ENCODE measurements at regions not wholly inside any gene's neighbourhood (a gene's known extent, or its start where the extent isn't known, plus 50 kb on each side); places are given as distances from the start of the nearest gene placed in this dataset.
"Not testable (repeated sequence)": the region's sequence is repeated elsewhere in the genome, so short reads cannot be mapped to it uniquely, and the experiment has no call there.

DNA sequence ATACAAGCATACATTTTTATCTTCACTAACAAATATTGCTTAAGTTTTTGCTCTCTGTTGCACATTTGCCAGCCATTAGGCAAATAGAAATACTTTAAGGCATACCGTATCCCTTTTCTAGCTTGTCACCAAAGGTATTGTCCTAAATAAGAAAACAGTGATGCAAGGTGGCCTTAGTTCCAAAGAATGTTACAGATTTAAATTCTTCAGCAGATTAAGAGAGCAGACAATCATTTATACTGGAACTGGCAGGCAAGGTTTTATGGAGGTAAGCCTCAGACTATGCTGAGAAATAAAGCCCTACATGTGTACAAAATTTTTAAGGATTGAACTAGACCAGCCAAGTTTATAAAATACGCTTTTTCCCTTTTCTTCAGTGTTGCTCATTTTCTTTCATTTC, 247.8 kb downstream of the IZUMO3 start:
- Mint-ChIP-seq H3K4me1 (ENCODE audit: low read depth) (no peaks in the 10 kb centered on the region), H3K36me3 (ENCODE audit: low read depth) (no peaks in the 10 kb centered on the region), H3K9me3 (peaks cover 56% of the 10 kb centered on the region), H3K4me3 (ENCODE audit: low read depth) (no peak overlapping the region), H3K27ac (no peak overlapping the region), H3K27me3 (ENCODE audit: low read depth) (no peaks in the 10 kb centered on the region)
- DNase-seq (ENCODE audit: low spot score) = no peak
- intact Hi-C loops (cut with micrococcal nuclease) = no loop called here

DNA sequence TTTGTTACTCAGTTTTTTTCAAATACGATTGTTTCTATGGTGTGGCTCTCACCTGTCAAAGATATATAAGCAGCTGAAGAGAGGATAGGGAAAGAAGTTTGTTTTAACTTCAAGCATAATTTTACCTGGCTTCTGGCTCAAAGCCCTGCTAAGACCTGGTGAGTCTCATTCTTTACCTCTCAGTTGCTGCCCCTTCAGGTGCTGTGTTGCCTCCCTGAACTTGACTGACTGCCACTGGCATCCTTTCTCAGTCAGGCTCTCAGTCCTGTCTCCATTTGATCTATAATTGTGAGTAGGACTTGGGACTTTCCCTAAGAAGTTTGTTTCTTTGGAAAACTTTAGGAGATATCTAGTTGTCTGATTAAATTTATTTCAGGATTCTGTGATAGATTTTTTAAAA, 249.6 kb downstream of the IZUMO3 start:
- peaks cover 55% of the 10 kb centered on the region for H3K9me3 Mint-ChIP-seq
- H3K36me3 Mint-ChIP-seq (ENCODE audit: low read depth) = no peaks in the 10 kb centered on the region
- no peaks in the 10 kb centered on the region for H3K4me1 Mint-ChIP-seq (ENCODE audit: low read depth)
- H3K4me3 Mint-ChIP-seq (ENCODE audit: low read depth) = no peak overlapping the region
- no peak for DNase-seq (ENCODE audit: low spot score)
- H3K27ac Mint-ChIP-seq = no peak overlapping the region
- H3K27me3 Mint-ChIP-seq (ENCODE audit: low read depth) = no peaks in the 10 kb centered on the region
- intact Hi-C loops (cut with micrococcal nuclease) = no loop called here

DNA sequence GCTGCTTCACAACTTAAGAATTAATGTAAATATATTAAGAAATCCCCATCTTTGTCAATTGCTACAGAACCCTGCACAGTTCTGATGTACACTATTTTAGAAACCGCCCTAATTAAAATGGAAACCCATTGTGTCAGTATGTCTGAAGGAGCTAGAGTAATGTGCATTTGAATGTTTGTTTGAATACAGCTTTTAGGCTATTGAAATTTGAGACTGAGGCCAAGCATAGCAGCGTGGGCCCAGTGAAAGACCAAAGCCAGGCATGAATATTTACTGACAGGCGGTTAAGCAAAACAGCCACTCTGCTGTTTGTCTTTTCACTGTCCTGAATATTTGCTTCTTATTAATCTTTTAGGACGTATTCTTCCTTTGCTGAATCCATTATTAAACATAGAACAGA, 252.3 kb downstream of the IZUMO3 start:
- Mint-ChIP-seq H3K27ac (no peak overlapping the region), H3K4me1 (ENCODE audit: low read depth) (no peaks in the 10 kb centered on the region), H3K4me3 (ENCODE audit: low read depth) (no peak overlapping the region), H3K36me3 (ENCODE audit: low read depth) (no peaks in the 10 kb centered on the region), H3K27me3 (ENCODE audit: low read depth) (no peaks in the 10 kb centered on the region), H3K9me3 (peaks cover 39% of the 10 kb centered on the region)
- DNase-seq (ENCODE audit: low spot score) = no peak
- intact Hi-C loops (cut with micrococcal nuclease) = no loop called here

DNA sequence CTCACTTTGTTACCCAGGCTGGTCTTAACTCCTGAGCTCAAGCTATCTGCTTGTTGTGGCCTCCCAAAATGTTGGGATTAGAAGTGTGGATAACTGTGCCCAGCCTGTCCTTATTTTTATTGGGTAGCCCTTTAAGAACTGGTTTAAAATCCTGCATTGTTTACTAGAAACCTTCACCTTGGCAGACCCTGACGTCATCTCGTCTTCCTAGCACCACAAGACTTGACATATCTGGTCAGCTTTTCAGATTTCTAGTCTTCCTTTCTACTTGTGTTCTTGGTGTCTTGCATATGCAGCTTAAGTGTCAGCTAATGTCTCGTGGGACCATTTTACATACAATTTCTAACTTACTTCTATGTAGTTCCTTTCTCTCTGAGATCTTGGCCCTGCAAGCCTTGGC, 258.9 kb downstream of the IZUMO3 start:
- Mint-ChIP-seq H3K4me1 (ENCODE audit: low read depth) (no peaks in the 10 kb centered on the region), H3K27ac (no peak overlapping the region), H3K4me3 (ENCODE audit: low read depth) (no peak overlapping the region), H3K9me3 (peaks cover 48% of the 10 kb centered on the region), H3K27me3 (ENCODE audit: low read depth) (no peaks in the 10 kb centered on the region), H3K36me3 (ENCODE audit: low read depth) (no peaks in the 10 kb centered on the region)
- intact Hi-C loops (cut with micrococcal nuclease) = no loop called here
- DNase-seq (ENCODE audit: low spot score) = no peak

DNA sequence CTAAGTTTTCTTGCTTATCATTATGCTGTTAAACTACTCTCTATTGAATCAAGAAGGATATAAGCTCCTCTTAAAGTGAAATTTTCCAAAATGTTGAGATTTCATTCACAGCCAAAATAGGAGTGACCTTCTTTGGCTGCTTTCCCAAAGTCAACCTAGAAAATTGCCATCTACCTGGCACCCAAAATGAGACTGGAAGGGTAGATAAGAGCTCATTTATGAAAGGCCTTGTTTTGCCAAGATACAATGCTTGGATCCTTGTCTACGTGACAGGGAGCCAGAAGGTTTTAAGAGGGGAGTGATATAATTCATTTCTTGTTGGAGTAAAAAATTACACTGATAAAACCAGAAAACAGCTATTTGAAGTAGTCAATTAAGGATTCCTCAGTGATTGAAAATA, 287.1 kb downstream of the IZUMO3 start:
- no peaks in the 10 kb centered on the region for H3K27me3 Mint-ChIP-seq (ENCODE audit: low read depth)
- H3K27ac Mint-ChIP-seq = no peak overlapping the region

DNA sequence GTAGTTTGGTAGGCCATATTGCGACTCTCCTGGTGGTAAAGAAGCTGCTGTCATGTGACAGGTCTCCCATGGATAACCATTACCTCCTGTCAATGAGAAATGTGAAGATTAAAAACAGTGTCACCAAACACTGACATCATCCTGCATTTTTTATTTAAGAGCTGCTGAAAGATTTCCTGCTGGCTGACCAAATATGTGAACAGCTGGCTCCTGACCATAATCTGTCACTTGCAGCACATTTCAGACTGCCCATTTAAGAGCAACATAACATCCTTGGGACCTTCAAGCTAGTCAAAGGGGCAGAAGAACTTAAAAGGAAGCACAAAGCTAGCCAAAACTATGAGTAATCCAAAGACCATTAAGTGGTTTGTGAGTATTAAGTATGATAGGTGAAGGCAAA, 288.0 kb downstream of the IZUMO3 start:
- H3K27ac Mint-ChIP-seq = no peak overlapping the region
- peaks cover 66% of the 10 kb centered on the region for H3K9me3 Mint-ChIP-seq
- H3K4me3 Mint-ChIP-seq (ENCODE audit: low read depth) = no peak overlapping the region
- no peaks in the 10 kb centered on the region for H3K4me1 Mint-ChIP-seq (ENCODE audit: low read depth)
- no peaks in the 10 kb centered on the region for H3K27me3 Mint-ChIP-seq (ENCODE audit: low read depth)
- no peaks in the 10 kb centered on the region for H3K36me3 Mint-ChIP-seq (ENCODE audit: low read depth)
- intact Hi-C loops (cut with micrococcal nuclease) = no loop called here
- DNase-seq (ENCODE audit: low spot score) = no peak

More for the DNA sequence above, 287.1 kb downstream of the IZUMO3 start:
- intact Hi-C loops (cut with micrococcal nuclease) = no loop called here
- no peak overlapping the region for H3K4me3 Mint-ChIP-seq (ENCODE audit: low read depth)
- no peak for DNase-seq (ENCODE audit: low spot score)
- peaks cover 57% of the 10 kb centered on the region for H3K9me3 Mint-ChIP-seq
- H3K4me1 Mint-ChIP-seq (ENCODE audit: low read depth) = no peaks in the 10 kb centered on the region
- H3K36me3 Mint-ChIP-seq (ENCODE audit: low read depth) = no peaks in the 10 kb centered on the region

DNA sequence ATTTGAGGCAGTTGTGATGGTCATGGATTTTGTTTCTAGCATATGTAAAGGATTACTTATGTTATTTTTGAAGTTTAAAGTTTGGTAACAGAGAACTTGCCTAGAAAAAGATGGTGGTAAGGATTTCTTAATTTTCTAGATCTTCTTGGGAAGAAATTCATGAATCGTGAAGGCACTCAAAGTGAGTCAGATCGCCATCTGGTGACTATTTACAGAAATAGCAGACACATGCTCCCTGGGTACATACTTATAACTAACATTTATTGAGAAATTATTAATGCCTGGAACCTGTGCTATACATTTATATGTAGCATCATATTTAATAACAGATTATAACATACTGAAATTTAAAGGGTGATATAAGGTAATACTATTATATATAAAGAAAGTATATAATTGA, 299.7 kb downstream of the IZUMO3 start:
- H3K27me3 Mint-ChIP-seq (ENCODE audit: low read depth) = no peaks in the 10 kb centered on the region
- no peaks in the 10 kb centered on the region for H3K4me1 Mint-ChIP-seq (ENCODE audit: low read depth)
- intact Hi-C loops (cut with micrococcal nuclease) = no loop called here
- H3K4me3 Mint-ChIP-seq (ENCODE audit: low read depth) = no peak overlapping the region
- peaks cover 65% of the 10 kb centered on the region for H3K9me3 Mint-ChIP-seq
- DNase-seq (ENCODE audit: low spot score) = no peak
- no peaks in the 10 kb centered on the region for H3K36me3 Mint-ChIP-seq (ENCODE audit: low read depth)
- H3K27ac Mint-ChIP-seq = no peak overlapping the region

DNA sequence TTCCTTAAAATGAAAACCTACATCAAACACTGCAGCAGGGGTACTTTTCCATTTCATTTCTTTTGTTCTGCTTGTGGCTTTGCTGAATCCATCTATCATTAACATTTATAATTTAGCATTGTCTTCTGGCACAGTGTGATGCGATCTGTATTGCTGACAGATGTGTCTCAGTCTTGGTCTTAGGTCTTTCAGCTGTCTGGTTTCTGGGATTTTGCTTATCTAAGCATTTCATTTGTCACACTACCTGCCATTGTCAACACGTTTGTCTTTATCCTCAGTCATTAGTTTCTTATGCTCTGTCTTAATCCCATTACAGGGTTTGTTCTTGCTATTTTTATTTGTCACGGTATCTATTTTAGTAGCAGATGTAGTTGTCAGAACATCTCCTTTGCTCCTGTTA, 303.1 kb downstream of the IZUMO3 start:
- Mint-ChIP-seq H3K9me3 (peaks cover 66% of the 10 kb centered on the region), H3K4me1 (ENCODE audit: low read depth) (no peaks in the 10 kb centered on the region), H3K27me3 (ENCODE audit: low read depth) (no peaks in the 10 kb centered on the region), H3K27ac (no peak overlapping the region), H3K4me3 (ENCODE audit: low read depth) (no peak overlapping the region), H3K36me3 (ENCODE audit: low read depth) (no peaks in the 10 kb centered on the region)
- no peak for DNase-seq (ENCODE audit: low spot score)
- intact Hi-C loops (cut with micrococcal nuclease) = no loop called here

DNA sequence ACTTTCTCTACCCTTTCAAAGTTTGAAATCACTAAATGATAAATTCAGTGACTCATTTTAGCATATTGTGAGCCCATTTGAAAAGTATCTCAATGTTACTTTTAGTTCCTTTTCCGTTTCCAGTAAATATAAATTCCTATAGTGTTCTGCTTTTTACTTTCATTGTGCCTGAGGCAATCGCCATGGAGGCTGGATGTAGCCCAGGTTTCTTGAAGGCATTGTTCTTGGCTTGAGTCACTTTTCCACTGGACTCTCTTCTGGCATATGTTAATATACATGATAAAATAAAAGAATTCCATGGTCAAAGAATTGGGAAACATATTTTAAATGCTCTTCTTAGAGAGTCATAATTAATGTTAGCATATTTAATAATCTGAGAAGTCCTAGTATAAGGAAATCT, 327.0 kb downstream of the IZUMO3 start:
- Mint-ChIP-seq H3K27ac (no peak overlapping the region), H3K4me1 (ENCODE audit: low read depth) (no peaks in the 10 kb centered on the region), H3K27me3 (ENCODE audit: low read depth) (no peaks in the 10 kb centered on the region), H3K36me3 (ENCODE audit: low read depth) (no peaks in the 10 kb centered on the region), H3K4me3 (ENCODE audit: low read depth) (no peak overlapping the region), H3K9me3 (peaks cover 33% of the 10 kb centered on the region)
- DNase-seq (ENCODE audit: low spot score) = no peak
- intact Hi-C loops (cut with micrococcal nuclease) = no loop called here

DNA sequence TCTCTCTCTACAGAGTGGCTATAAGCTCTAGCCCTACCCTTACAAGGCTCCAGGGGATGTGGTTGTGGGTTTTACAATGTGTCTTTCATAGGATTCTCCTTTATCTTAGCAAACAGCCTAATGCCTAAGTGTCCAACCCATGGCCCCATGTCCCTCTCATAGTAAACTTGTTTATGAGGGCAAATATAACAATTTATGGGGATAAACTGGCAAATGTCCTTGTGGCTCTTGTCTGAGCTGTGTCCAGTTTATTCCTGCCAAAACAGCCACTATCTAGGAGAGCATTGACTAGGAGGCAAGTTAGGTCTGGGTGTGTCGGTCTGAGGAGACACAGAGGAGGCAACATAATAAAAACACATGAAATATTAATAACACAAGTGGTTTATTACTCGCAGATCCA, 335.1 kb downstream of the IZUMO3 start:
- intact Hi-C loops (cut with micrococcal nuclease) = no loop called here
- H3K36me3 Mint-ChIP-seq (ENCODE audit: low read depth) = no peaks in the 10 kb centered on the region
- no peaks in the 10 kb centered on the region for H3K27me3 Mint-ChIP-seq (ENCODE audit: low read depth)
- no peak overlapping the region for H3K27ac Mint-ChIP-seq
- H3K4me3 Mint-ChIP-seq (ENCODE audit: low read depth) = no peak overlapping the region
- H3K4me1 Mint-ChIP-seq (ENCODE audit: low read depth) = no peaks in the 10 kb centered on the region
- peaks cover 55% of the 10 kb centered on the region for H3K9me3 Mint-ChIP-seq
- DNase-seq (ENCODE audit: low spot score) = no peak

DNA sequence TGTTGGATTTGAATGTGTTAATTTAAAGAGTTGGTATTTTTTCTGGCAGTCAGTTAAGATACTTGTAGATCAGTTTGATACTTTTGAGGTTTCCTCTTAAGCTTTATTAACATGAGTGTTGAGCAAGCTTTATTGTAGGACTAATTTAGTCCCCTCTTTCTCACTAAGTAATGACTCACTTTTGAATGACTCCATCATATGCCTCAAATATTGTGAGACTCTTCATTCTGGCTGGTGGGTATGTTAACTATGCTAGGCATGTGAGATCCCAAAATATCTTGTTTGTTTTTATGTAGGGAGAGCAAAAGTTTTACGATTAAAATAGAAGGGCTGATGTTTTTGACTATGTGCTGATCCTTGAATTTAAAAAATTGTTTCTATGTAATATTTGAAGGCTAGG, 355.7 kb downstream of the IZUMO3 start:
- Mint-ChIP-seq H3K4me1 (ENCODE audit: low read depth) (no peaks in the 10 kb centered on the region), H3K27me3 (ENCODE audit: low read depth) (no peaks in the 10 kb centered on the region), H3K36me3 (ENCODE audit: low read depth) (no peaks in the 10 kb centered on the region), H3K4me3 (ENCODE audit: low read depth) (no peak overlapping the region), H3K9me3 (peaks cover 48% of the 10 kb centered on the region), H3K27ac (no peak overlapping the region)
- intact Hi-C loops (cut with micrococcal nuclease) = no loop called here
- no peak for DNase-seq (ENCODE audit: low spot score)

DNA sequence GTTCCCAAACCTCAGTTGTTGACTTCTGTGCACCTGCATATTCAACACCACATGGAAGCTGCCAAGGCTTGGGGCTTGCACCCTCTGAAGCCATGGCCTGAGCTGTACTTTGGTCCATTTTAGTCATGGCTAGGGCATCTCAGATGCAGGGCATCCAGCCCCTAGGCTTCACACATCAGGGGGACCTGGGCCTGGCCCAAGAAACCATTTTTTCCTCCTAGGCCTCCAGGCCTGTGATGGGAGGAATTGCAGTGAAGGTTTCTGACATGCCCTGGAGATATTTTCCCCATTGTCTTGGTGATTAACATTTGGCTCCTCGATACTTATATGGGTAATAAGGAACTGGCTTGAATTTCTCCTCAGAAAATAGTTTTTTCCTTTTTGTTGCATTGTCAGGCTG, 354.5 kb upstream of the ELAVL2 start:
- H3K4me1 Mint-ChIP-seq (ENCODE audit: low read depth); H3K27me3 Mint-ChIP-seq (ENCODE audit: low read depth); DNase-seq (ENCODE audit: low spot score); H3K4me3 Mint-ChIP-seq (ENCODE audit: low read depth); intact Hi-C loops (cut with micrococcal nuclease); H3K27ac Mint-ChIP-seq; H3K36me3 Mint-ChIP-seq (ENCODE audit: low read depth): not testable (repeated sequence)
- H3K9me3 Mint-ChIP-seq = peaks cover 72% of the 10 kb centered on the region

DNA sequence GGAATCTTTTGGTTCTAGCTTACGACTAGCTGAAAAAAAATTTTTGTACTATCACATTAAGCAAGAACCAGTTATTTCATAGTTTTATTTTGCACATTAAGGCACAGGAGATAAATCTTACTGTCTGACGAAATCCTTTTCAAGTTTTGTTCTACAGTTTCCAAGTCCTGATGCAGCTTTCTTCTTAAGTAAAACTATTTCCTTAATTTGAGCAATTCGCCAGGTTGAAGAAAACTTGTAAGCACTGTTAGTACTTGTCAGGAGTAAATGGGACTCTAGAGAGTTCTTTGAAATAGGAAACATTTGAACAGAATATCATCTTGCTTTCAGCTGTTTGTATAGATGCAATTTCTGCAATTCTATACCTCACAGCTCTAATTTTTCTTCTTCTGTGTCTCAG, 318.8 kb upstream of the ELAVL2 start:
- no peaks in the 10 kb centered on the region for H3K36me3 Mint-ChIP-seq (ENCODE audit: low read depth)

DNA sequence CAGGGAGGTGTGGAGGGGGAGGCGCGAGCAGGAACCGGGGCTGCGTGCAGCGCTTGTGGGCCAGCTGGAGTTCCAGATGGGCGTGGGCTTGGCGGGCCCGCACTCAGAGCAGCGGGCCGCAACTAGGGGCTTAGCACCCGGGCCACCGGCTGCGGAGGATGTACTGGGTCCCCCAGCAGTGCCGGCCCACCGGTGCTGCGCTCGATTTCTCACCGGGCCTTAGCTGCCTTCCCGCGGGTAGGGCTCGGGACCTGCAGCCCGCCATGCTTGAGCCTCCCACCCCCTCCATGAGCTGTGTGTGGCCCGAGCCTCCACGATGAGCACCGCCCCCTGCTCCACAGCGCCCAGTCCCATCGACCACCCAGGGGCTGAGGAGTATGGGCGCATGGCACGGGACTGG, 309.0 kb upstream of the ELAVL2 start:
- DNase-seq (ENCODE audit: low spot score); H3K36me3 Mint-ChIP-seq (ENCODE audit: low read depth); H3K27me3 Mint-ChIP-seq (ENCODE audit: low read depth); H3K4me1 Mint-ChIP-seq (ENCODE audit: low read depth); intact Hi-C loops (cut with micrococcal nuclease); H3K27ac Mint-ChIP-seq; H3K4me3 Mint-ChIP-seq (ENCODE audit: low read depth): not testable (repeated sequence)
- peaks cover 16% of the 10 kb centered on the region for H3K9me3 Mint-ChIP-seq

More for the DNA sequence above, 318.8 kb upstream of the ELAVL2 start:
- intact Hi-C loops (cut with micrococcal nuclease) = no loop called here
- H3K27ac Mint-ChIP-seq = no peak overlapping the region
- H3K4me3 Mint-ChIP-seq (ENCODE audit: low read depth) = no peak overlapping the region
- no peaks in the 10 kb centered on the region for H3K4me1 Mint-ChIP-seq (ENCODE audit: low read depth)
- H3K27me3 Mint-ChIP-seq (ENCODE audit: low read depth) = no peaks in the 10 kb centered on the region
- no peak for DNase-seq (ENCODE audit: low spot score)
- peaks cover 26% of the 10 kb centered on the region for H3K9me3 Mint-ChIP-seq

All from activated T-helper 2 cell treated with anti-CD3 and anti-CD28 coated beads, Interferon-gamma antibody, Interleukin-2, Interleukin-4, amounts not matched to agents 10 μg/mL and 5 μg/mL and 100 μg/mL, durations not matched to agents 14 hours and 24 hours and 36 hours (primary cell).